Endothelial cell of umbilical vein (primary cell): ENCODE measurements at regions not wholly inside any gene's neighbourhood (a gene's known extent, or its start where the extent isn't known, plus 50 kb on each side); places are given as distances from the start of the nearest gene placed in this dataset.

Experiments
- BruUV-seq: library from RNA; stranded (reverse); fragments of 400-500 nt; replicated peaks from 2 replicates; lab custom pipeline; 2021; lab: Mats Ljungman, UMichigan
- CTCF ChIA-PET: fragments of 300-600, 350-600 bp; sonication (Branson Sonifier 250); formaldehyde crosslinking; loops from one replicate; lab custom pipeline; 2021; ENCODE audit warnings: antibody characterized with exemption, inconsistent platforms; lab: Charles Lee
- POLR2A ChIA-PET: fragments of 300-600, 350-600 bp; sonication (Branson Sonifier 250); formaldehyde crosslinking; loops from one replicate; lab custom pipeline; 2021; ENCODE audit warnings: antibody characterized with exemption, inconsistent platforms; lab: Charles Lee
- DNase-seq: peaks from one replicate; pipeline ENCODE4 v3.0.0-alpha.2; 2011; ENCODE audit warnings: low read depth, low spot score
- FAIRE-seq: peaks from 2 replicates; lab custom pipeline; 2011; peaks lifted over from hg19 to GRCh38; lab: Jason Lieb, UNC
- H2AFZ ChIP-seq: 2 replicates; pipeline ENCODE4 v1.6.0; 2012; ENCODE audit warnings: low read depth, low read length, control low read depth, inconsistent platforms
- H3K27ac ChIP-seq: 2 replicates; pipeline ENCODE4 v1.5.1; 2011; ENCODE audit warnings: low read depth, mild to moderate bottlenecking, control low read depth, low read length, moderate library complexity; ENCODE audit not compliant: insufficient read depth
- H3K27me3 ChIP-seq, 2 experiments: 2 replicates each; pipeline versions ENCODE4 v1.6.0 to v1.6.1; 2011; ENCODE audit warnings: low read length in 2 of 2, mixed read lengths in 1 of 2; ENCODE audit not compliant: control insufficient read depth in 2 of 2, insufficient read depth in 2 of 2
- H3K36me3 ChIP-seq, 2 experiments: 2 replicates in 1 of 2; 3 replicates in 1 of 2; pipeline ENCODE4 v1.5.1; 2011; ENCODE audit warnings: low read length in 2 of 2, mild to moderate bottlenecking in 1 of 2, moderate library complexity in 1 of 2; ENCODE audit not compliant: control insufficient read depth in 2 of 2, insufficient read depth in 2 of 2; ENCODE audit errors: extremely low read depth in 1 of 2
- H3K4me1 ChIP-seq: 3 replicates; pipeline ENCODE4 v1.5.1; 2011; ENCODE audit warnings: mild to moderate bottlenecking, low read length; ENCODE audit not compliant: control insufficient read depth, insufficient read depth; ENCODE audit errors: extremely low read depth
- H3K4me2 ChIP-seq: 2 replicates; pipeline ENCODE4 v1.6.1; 2011; ENCODE audit warnings: low read length, control low read depth, mixed read lengths; ENCODE audit not compliant: insufficient read depth
- H3K4me3 ChIP-seq, 3 experiments: fragments of 200-600 bp in 1 of 3; sonication (generic), shearing (Covaris generic) in 1 of 3; replicated peaks in 1 of 3; 2 replicates each; pipeline ENCODE4 v1.5.1; 2011 to 2016; ENCODE audit warnings: control low read depth in 3 of 3, low read length in 3 of 3, mild to moderate bottlenecking in 2 of 3, inconsistent platforms in 1 of 3, low read depth in 1 of 3, moderate library complexity in 1 of 3; ENCODE audit not compliant: insufficient read depth in 1 of 3
- H3K79me2 ChIP-seq: 2 replicates; pipeline ENCODE4 v1.6.0; 2012; ENCODE audit warnings: low read length, inconsistent platforms; ENCODE audit not compliant: control insufficient read depth, insufficient read depth
- H3K9ac ChIP-seq: replicated peaks from 2 replicates; pipeline ENCODE3; 2011; ENCODE audit warnings: low read length, control low read depth; ENCODE audit not compliant: insufficient read depth; ENCODE audit errors: extremely low read depth
- H3K9me1 ChIP-seq: replicated peaks from 3 replicates; pipeline ENCODE4 v1.6.0; 2011; ENCODE audit warnings: mild to moderate bottlenecking, low read length; ENCODE audit not compliant: control insufficient read depth, insufficient read depth; ENCODE audit errors: extremely low read depth
- H3K9me3 ChIP-seq: replicated peaks from 2 replicates; pipeline ENCODE4 v1.5.1; 2012; ENCODE audit warnings: low read length, inconsistent platforms; ENCODE audit not compliant: control insufficient read depth, insufficient read depth
- H4K20me1 ChIP-seq: replicated peaks from 2 replicates; pipeline ENCODE3; 2011; ENCODE audit warnings: mild to moderate bottlenecking, low read length; ENCODE audit not compliant: control insufficient read depth, insufficient read depth; ENCODE audit errors: extremely low read depth
- EZH2 ChIP-seq: IDR thresholded peaks from 2 replicates; pipeline ENCODE4 v1.6.1; 2012; ENCODE audit warnings: borderline replicate concordance, low read depth, mild to moderate bottlenecking, moderate library complexity, low read length, inconsistent platforms; ENCODE audit not compliant: severe bottlenecking
- FOS ChIP-seq: IDR thresholded peaks from 2 replicates; pipeline ENCODE4 v1.6.1; 2011; ENCODE audit warnings: mild to moderate bottlenecking, low read length, moderate library complexity, borderline replicate concordance; ENCODE audit not compliant: insufficient read depth
- GATA2 ChIP-seq: IDR thresholded peaks from 2 replicates; pipeline ENCODE4 v1.7.0; 2011; ENCODE audit warnings: low read depth, mild to moderate bottlenecking, moderate library complexity, mixed read lengths, low read length; ENCODE audit not compliant: insufficient read length, insufficient read depth
- JUN ChIP-seq: IDR thresholded peaks from 2 replicates; pipeline ENCODE4 v1.6.1; 2011; ENCODE audit warnings: borderline replicate concordance, low read depth; ENCODE audit not compliant: insufficient read length, insufficient read depth
- MYC ChIP-seq: IDR thresholded peaks from one replicate; pipeline ENCODE4 v1.6.1; 2011; ENCODE audit warnings: mild to moderate bottlenecking, low read depth, low read length
- POLR2A ChIP-seq: IDR thresholded peaks from 2 replicates; pipeline ENCODE4 v1.6.1; 2012; ENCODE audit warnings: low read depth, mild to moderate bottlenecking, control low read depth, low read length
- POLR2AphosphoS5 ChIP-seq: IDR thresholded peaks from 2 replicates; pipeline ENCODE4 v1.6.1; 2012; ENCODE audit warnings: low read depth, mild to moderate bottlenecking, control low read depth, low read length, moderate library complexity; ENCODE audit not compliant: insufficient read depth
- dilution Hi-C: fragments of 300-500 bp; cut with MboI; formaldehyde crosslinking; loops from one replicate; pipeline ENCODE4 v1.15.0; 2019; ENCODE audit warnings: low sequenced_read_pairs; ENCODE audit not compliant: extremely low pct_ligation_motif_present
- intact Hi-C: fragments of 100-400 bp; cut with micrococcal nuclease; formaldehyde crosslinking; loops from one replicate; pipeline ENCODE4 v1.10.0; 2022
- TF ChIP-seq, protein P1 (sequence below): IDR thresholded peaks from 2 replicates; pipeline ENCODE4 v1.6.1; 2011; ENCODE audit not compliant: insufficient read depth, insufficient read length
- TF ChIP-seq, protein P2 (sequence below), 2 donors: IDR thresholded peaks; 1 replicate in 1 of 2; 2 replicates in 1 of 2; pipeline ENCODE4 v1.5.1; 2011; ENCODE audit warnings: low read length in 2 of 2, mild to moderate bottlenecking in 2 of 2, moderate library complexity in 2 of 2, control low read depth in 1 of 2, inconsistent platforms in 1 of 2, low read depth in 1 of 2; ENCODE audit not compliant: insufficient read depth in 1 of 2; ENCODE audit errors: extremely low read depth in 1 of 2

DNA sequence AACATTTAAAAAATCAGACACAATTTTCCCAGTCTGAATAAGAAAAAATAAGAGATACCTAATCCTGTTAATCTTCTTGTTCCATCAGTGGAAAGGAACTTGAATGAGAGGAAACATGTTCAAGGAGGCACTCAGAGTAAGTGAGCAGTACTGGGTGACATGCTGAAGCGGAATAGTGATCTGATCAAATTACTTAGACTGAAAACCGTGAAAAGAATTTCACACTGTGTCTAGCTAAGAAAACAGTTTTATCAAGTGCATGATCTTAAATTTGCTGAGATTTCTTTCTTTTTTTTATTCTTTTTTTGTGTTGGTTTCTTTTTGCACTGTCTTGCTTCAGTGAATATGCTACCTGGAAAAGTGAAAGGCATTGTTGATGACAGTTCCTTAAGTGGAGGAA is 249.5 kb upstream of the SLC10A2 start:
- intact Hi-C loops = no loop called here
- DNase-seq = no peak
- Histone ChIP-seq H3K27me3 (no peaks in the 10 kb centered on the region), H3K27ac (no peak overlapping the region), H3K9me1 (no peaks in the 10 kb centered on the region), H3K9me3 (peaks cover 3% of the 10 kb centered on the region), H4K20me1 (no peaks in the 10 kb centered on the region), H3K9ac (no peak overlapping the region), H3K4me1 (no peaks in the 10 kb centered on the region), H3K4me2 (no peak overlapping the region), H3K4me3 (no peak overlapping the region), H3K36me3 (no peaks in the 10 kb centered on the region), H2AFZ (no peak overlapping the region), H3K79me2 (no peaks in the 10 kb centered on the region)
- BruUV-seq = no TSS peak
- FAIRE-seq = no peak
- CTCF ChIA-PET = no interaction called here
- TF ChIP-seq, protein P1, sequence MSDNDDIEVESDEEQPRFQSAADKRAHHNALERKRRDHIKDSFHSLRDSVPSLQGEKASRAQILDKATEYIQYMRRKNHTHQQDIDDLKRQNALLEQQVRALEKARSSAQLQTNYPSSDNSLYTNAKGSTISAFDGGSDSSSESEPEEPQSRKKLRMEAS = no peak
- POLR2A ChIA-PET = no interaction called here
- dilution Hi-C loops = no loop called here

DNA sequence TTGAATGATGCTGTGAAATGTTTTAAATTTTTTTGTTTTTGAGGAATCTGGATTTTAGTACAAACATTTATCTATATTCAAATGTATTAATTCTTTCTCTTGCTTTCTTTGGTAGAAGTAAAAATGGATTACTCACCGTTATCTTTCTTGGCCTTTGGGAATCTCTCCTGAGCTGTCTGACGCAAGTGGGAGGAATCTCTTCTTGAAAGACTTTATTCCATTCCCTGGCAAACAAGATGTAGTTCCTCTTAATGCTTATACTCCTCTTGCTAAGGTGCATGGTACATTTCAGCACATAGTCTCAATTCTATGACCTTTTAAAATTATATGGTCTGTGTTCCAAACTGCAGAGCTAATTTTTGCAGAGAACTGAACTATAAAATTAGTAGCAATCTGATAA is 246.2 kb upstream of the SLC10A2 start:
- H3K36me3 ChIP-seq = no peaks in the 10 kb centered on the region
- no peaks in the 10 kb centered on the region for H3K27me3 ChIP-seq
- ChIA-PET CTCF (no interaction called here), POLR2A (no interaction called here)
- H3K4me3 ChIP-seq = no peak overlapping the region
- dilution Hi-C loops = no loop called here
- no peak overlapping the region for H3K9ac ChIP-seq
- H3K9me1 ChIP-seq = no peaks in the 10 kb centered on the region
- H3K9me3 ChIP-seq = peaks cover 9% of the 10 kb centered on the region
- DNase-seq (no peak), FAIRE-seq (no peak)
- no peak overlapping the region for H3K4me2 ChIP-seq
- intact Hi-C loops = no loop called here
- no peaks in the 10 kb centered on the region for H4K20me1 ChIP-seq
- H3K27ac ChIP-seq = no peak overlapping the region
- BruUV-seq = no TSS peak
- no peaks in the 10 kb centered on the region for H3K79me2 ChIP-seq
- H2AFZ ChIP-seq = no peak overlapping the region
- TF ChIP-seq POLR2A = no peak
- no peak for TF ChIP-seq FOS
- TF ChIP-seq POLR2AphosphoS5 = no peak
- TF ChIP-seq MYC = no peak
- no peak for TF ChIP-seq GATA2
- TF ChIP-seq EZH2 = no peak
- TF ChIP-seq, protein P2, sequence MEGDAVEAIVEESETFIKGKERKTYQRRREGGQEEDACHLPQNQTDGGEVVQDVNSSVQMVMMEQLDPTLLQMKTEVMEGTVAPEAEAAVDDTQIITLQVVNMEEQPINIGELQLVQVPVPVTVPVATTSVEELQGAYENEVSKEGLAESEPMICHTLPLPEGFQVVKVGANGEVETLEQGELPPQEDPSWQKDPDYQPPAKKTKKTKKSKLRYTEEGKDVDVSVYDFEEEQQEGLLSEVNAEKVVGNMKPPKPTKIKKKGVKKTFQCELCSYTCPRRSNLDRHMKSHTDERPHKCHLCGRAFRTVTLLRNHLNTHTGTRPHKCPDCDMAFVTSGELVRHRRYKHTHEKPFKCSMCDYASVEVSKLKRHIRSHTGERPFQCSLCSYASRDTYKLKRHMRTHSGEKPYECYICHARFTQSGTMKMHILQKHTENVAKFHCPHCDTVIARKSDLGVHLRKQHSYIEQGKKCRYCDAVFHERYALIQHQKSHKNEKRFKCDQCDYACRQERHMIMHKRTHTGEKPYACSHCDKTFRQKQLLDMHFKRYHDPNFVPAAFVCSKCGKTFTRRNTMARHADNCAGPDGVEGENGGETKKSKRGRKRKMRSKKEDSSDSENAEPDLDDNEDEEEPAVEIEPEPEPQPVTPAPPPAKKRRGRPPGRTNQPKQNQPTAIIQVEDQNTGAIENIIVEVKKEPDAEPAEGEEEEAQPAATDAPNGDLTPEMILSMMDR (IDR thresholded peaks at IDR 0.05; ENCODE audit: extremely low read depth in 1 of 2, insufficient read depth in 1 of 2, low read depth in 1 of 2, low read length in 2 of 2) = no peak
- TF ChIP-seq, protein P1 = no peak
- no peak for TF ChIP-seq JUN
- H3K4me1 ChIP-seq = no peaks in the 10 kb centered on the region
